ENCODE measurements at regions not wholly inside any gene's neighbourhood (a gene's known extent, or its start where the extent isn't known, plus 50 kb on each side); places are given as distances from the start of the nearest gene placed in this dataset.

- no peak for DNase-seq (ENCODE audit: low read depth, low spot score)
- TF ChIP-seq CTCF (IDR thresholded peaks at IDR 0.05; ENCODE audit: insufficient read depth, low read length, missing control alignments): no peak
- CTCF ChIA-PET: no interaction called here
- POLR2A ChIA-PET: no interaction called here
- H3K4me3 ChIP-seq (ENCODE audit: low read depth, low read length): no peak overlapping the region
These were observed 63.5 kb upstream of the CCDC54 start for GRCh38 chr3:107313711-107314110.

GRCh38 chr3:107315141-107315540 lies 62.1 kb upstream of the CCDC54 start:
- H3K4me3 ChIP-seq (ENCODE audit: low read depth, low read length): no peak overlapping the region
- ChIA-PET POLR2A (no interaction called here), CTCF (interaction anchor here (0.8 to 1.2 kb wide), 2 partner anchors 106 to 114 kb away, joined by 3 read pairs; no protein-coding TSS in a partner anchor)
- no peak for DNase-seq (ENCODE audit: low read depth, low spot score)
- no peak for TF ChIP-seq CTCF (IDR thresholded peaks at IDR 0.05; ENCODE audit: insufficient read depth, low read length, missing control alignments)

GRCh38 chr3:107323723-107324122 lies 53.5 kb upstream of the CCDC54 start:
- DNase-seq (ENCODE audit: low read depth, low spot score): no peak
- CTCF ChIA-PET: no interaction called here
- no peak overlapping the region for H3K4me3 ChIP-seq (ENCODE audit: low read depth, low read length)
- POLR2A ChIA-PET: no interaction called here
- TF ChIP-seq CTCF (IDR thresholded peaks at IDR 0.05; ENCODE audit: insufficient read depth, low read length, missing control alignments): no peak

GRCh38 chr3:107325446-107325845 lies 51.8 kb upstream of the CCDC54 start:
- TF ChIP-seq CTCF (IDR thresholded peaks at IDR 0.05; ENCODE audit: insufficient read depth, low read length, missing control alignments): no peak
- POLR2A ChIA-PET: no interaction called here
- no peak for DNase-seq (ENCODE audit: low read depth, low spot score)
- no peak overlapping the region for H3K4me3 ChIP-seq (ENCODE audit: low read depth, low read length)
- CTCF ChIA-PET: no interaction called here

Data from AG04449 (cell line).